ENCODE measurements at regions not wholly inside any gene's neighbourhood (a gene's known extent, or its start where the extent isn't known, plus 50 kb on each side); places are given as distances from the start of the nearest gene placed in this dataset.

DNA sequence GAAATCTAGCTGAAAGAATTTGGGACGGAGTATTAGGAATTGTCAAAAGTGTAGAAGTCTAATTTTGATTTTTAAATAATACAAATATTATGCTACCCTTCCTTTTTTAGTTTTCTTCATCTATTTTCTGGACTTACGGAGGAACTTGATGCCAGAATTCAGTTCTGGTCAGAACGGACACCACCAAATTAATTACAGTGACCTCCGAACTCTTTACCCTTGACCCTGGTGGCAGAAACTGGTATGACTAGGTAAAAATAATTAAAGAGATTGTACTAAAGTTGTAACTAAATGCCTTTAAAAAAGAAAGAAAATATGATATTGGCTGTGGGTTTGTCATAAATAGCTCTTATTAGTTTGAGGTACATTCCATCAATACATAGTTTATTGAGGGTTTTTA is 751.1 kb upstream of the MAP3K7 start:
- DNase-seq (ENCODE audit: low read depth in 1 of 2, low spot score in 1 of 2): no peak
- 10% methylated on average over 4 of the region's 4 CpGs for WGBS (ENCODE audit: missing lambda C conversion rate)
- H3K9me3 ChIP-seq: no peaks in the 10 kb centered on the region
- ChIA-PET POLR2A (no interaction called here), CTCF (no interaction called here)
- H3K4me2 ChIP-seq: no peak overlapping the region
- H3K4me1 ChIP-seq: no peaks in the 10 kb centered on the region
- no peak for ATAC-seq
- no peak overlapping the region for H3K27ac ChIP-seq
- H3K4me3 ChIP-seq: no peak overlapping the region
- TF ChIP-seq TP53 (CRISPR knock-in tag; IDR thresholded peaks at IDR 0.05): no peak
- TF ChIP-seq, protein P1, sequence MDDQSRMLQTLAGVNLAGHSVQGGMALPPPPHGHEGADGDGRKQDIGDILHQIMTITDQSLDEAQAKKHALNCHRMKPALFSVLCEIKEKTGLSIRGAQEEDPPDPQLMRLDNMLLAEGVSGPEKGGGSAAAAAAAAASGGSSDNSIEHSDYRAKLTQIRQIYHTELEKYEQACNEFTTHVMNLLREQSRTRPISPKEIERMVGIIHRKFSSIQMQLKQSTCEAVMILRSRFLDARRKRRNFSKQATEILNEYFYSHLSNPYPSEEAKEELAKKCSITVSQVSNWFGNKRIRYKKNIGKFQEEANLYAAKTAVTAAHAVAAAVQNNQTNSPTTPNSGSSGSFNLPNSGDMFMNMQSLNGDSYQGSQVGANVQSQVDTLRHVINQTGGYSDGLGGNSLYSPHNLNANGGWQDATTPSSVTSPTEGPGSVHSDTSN (IDR thresholded peaks at IDR 0.05): no peak
- TF ChIP-seq GATA3 (IDR thresholded peaks at IDR 0.05; ENCODE audit: borderline replicate concordance): no peak
- no peak for TF ChIP-seq ZFP36 (IDR thresholded peaks at IDR 0.05; ENCODE audit: borderline replicate concordance, partially characterized antibody)
- no peak for TF ChIP-seq PHF8 (IDR thresholded peaks at IDR 0.05; ENCODE audit: borderline replicate concordance, low read depth)
- TF ChIP-seq RFX5 (IDR thresholded peaks at IDR 0.05): no peak
- no peak for TF ChIP-seq CHD4 (IDR thresholded peaks at IDR 0.05; ENCODE audit: borderline replicate concordance)
- TF ChIP-seq JUNB (IDR thresholded peaks at IDR 0.05): no peak
- TF ChIP-seq, protein P2, sequence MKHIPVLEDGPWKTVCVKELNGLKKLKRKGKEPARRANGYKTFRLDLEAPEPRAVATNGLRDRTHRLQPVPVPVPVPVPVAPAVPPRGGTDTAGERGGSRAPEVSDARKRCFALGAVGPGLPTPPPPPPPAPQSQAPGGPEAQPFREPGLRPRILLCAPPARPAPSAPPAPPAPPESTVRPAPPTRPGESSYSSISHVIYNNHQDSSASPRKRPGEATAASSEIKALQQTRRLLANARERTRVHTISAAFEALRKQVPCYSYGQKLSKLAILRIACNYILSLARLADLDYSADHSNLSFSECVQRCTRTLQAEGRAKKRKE (CRISPR knock-in tag; IDR thresholded peaks at IDR 0.05; ENCODE audit: low read depth): no peak
- TF ChIP-seq RNF2 (IDR thresholded peaks at IDR 0.05; ENCODE audit: borderline replicate concordance, low read depth): no peak
- TF ChIP-seq, protein P3, sequence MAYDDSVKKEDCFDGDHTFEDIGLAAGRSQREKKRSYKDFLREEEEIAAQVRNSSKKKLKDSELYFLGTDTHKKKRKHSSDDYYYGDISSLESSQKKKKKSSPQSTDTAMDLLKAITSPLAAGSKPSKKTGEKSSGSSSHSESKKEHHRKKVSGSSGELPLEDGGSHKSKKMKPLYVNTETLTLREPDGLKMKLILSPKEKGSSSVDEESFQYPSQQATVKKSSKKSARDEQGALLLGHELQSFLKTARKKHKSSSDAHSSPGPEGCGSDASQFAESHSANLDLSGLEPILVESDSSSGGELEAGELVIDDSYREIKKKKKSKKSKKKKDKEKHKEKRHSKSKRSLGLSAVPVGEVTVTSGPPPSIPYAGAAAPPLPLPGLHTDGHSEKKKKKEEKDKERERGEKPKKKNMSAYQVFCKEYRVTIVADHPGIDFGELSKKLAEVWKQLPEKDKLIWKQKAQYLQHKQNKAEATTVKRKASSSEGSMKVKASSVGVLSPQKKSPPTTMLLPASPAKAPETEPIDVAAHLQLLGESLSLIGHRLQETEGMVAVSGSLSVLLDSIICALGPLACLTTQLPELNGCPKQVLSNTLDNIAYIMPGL (CRISPR knock-in tag; IDR thresholded peaks at IDR 0.05; ENCODE audit: borderline replicate concordance): no peak
- no peak for TF ChIP-seq FOXS1 (CRISPR knock-in tag; IDR thresholded peaks at IDR 0.05)
- no peak for TF ChIP-seq NPAS2 (CRISPR knock-in tag; IDR thresholded peaks at IDR 0.05; ENCODE audit: borderline replicate concordance)
- no peak for TF ChIP-seq EHMT2 (IDR thresholded peaks at IDR 0.05; ENCODE audit: low read depth)
- TF ChIP-seq, protein P4, sequence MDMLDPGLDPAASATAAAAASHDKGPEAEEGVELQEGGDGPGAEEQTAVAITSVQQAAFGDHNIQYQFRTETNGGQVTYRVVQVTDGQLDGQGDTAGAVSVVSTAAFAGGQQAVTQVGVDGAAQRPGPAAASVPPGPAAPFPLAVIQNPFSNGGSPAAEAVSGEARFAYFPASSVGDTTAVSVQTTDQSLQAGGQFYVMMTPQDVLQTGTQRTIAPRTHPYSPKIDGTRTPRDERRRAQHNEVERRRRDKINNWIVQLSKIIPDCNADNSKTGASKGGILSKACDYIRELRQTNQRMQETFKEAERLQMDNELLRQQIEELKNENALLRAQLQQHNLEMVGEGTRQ (IDR thresholded peaks at IDR 0.05): no peak
- no peak for TF ChIP-seq BHLHE40 (IDR thresholded peaks at IDR 0.05; ENCODE audit: low read depth, low read length)
- TF ChIP-seq, protein P5, sequence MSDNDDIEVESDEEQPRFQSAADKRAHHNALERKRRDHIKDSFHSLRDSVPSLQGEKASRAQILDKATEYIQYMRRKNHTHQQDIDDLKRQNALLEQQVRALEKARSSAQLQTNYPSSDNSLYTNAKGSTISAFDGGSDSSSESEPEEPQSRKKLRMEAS (IDR thresholded peaks at IDR 0.05): no peak
- no peak for FAIRE-seq

DNA sequence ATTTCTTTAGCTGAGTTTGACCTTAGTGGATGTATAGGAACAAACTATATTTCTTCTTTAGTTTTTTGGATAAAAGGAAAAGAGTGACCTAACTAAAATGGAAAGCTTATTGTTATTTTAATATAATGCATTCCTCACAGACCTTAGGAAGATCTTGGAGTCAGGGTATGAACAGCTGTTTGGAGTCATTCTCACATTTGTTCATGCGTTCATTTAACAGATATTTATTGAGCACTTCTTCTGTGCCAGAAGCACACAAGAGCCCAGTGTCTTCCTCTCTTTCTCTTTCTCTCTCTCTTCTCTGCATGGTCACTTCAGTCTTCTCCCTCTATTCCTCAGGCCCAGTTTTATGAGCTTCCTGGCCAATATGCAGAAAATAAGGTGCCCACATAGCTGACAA is 744.0 kb upstream of the MAP3K7 start:
- Histone ChIP-seq H3K4me2 (no peak overlapping the region), H3K4me3 (no peak overlapping the region), H3K9me3 (no peaks in the 10 kb centered on the region), H3K4me1 (no peaks in the 10 kb centered on the region), H3K27ac (no peak overlapping the region)
- DNase-seq (ENCODE audit: low read depth in 1 of 2, low spot score in 1 of 2) (no peak), FAIRE-seq (no peak), ATAC-seq (no peak)
- CTCF ChIA-PET: no interaction called here
- POLR2A ChIA-PET: no interaction called here
- TF ChIP-seq NPAS2 (CRISPR knock-in tag; IDR thresholded peaks at IDR 0.05; ENCODE audit: borderline replicate concordance) (no peak), HOXB13 (CRISPR knock-in tag; IDR thresholded peaks at IDR 0.05; ENCODE audit: low read depth) (no peak), PHF8 (IDR thresholded peaks at IDR 0.05; ENCODE audit: borderline replicate concordance, low read depth) (no peak), CEBPB (IDR thresholded peaks at IDR 0.05) (no peak), FOXS1 (CRISPR knock-in tag; IDR thresholded peaks at IDR 0.05) (no peak), MYC (IDR thresholded peaks at IDR 0.05; ENCODE audit: borderline replicate concordance, low read length) (no peak), EHMT2 (IDR thresholded peaks at IDR 0.05; ENCODE audit: low read depth) (no peak), EP300 (IDR thresholded peaks at IDR 0.05) (no peak), KDM5A (IDR thresholded peaks at IDR 0.05) (no peak), CBX2 (IDR thresholded peaks at IDR 0.05; ENCODE audit: borderline replicate concordance, low read depth) (no peak), HOXB5 (CRISPR knock-in tag; IDR thresholded peaks at IDR 0.05) (no peak), CHD2 (IDR thresholded peaks at IDR 0.05; ENCODE audit: low read length, partially characterized antibody) (no peak), CHD4 (IDR thresholded peaks at IDR 0.05; ENCODE audit: borderline replicate concordance) (no peak), NFE2L2 (conservative IDR thresholded peaks at IDR 0.05; ENCODE audit: low read length) (no peak), RARB (CRISPR knock-in tag; IDR thresholded peaks at IDR 0.05) (no peak), MAFK (IDR thresholded peaks at IDR 0.05; ENCODE audit: partially characterized antibody) (no peak), SMC3 (IDR thresholded peaks at IDR 0.05) (no peak)
- TF ChIP-seq, protein P6, sequence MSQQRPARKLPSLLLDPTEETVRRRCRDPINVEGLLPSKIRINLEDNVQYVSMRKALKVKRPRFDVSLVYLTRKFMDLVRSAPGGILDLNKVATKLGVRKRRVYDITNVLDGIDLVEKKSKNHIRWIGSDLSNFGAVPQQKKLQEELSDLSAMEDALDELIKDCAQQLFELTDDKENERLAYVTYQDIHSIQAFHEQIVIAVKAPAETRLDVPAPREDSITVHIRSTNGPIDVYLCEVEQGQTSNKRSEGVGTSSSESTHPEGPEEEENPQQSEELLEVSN (IDR thresholded peaks at IDR 0.05; ENCODE audit: borderline replicate concordance, low read depth): no peak
- TF ChIP-seq, protein P7, sequence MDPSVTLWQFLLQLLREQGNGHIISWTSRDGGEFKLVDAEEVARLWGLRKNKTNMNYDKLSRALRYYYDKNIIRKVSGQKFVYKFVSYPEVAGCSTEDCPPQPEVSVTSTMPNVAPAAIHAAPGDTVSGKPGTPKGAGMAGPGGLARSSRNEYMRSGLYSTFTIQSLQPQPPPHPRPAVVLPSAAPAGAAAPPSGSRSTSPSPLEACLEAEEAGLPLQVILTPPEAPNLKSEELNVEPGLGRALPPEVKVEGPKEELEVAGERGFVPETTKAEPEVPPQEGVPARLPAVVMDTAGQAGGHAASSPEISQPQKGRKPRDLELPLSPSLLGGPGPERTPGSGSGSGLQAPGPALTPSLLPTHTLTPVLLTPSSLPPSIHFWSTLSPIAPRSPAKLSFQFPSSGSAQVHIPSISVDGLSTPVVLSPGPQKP (IDR thresholded peaks at IDR 0.05; ENCODE audit: low read depth, low read length): no peak
- TF ChIP-seq, protein P4 (IDR thresholded peaks at IDR 0.05): no peak
- WGBS (ENCODE audit: missing lambda C conversion rate): 69% methylated on average over 1 of the region's 1 CpG
